CD8-positive, alpha-beta memory T cell (primary cell): ENCODE measurements at regions not wholly inside any gene's neighbourhood (a gene's known extent, or its start where the extent isn't known, plus 50 kb on each side); places are given as distances from the start of the nearest gene placed in this dataset.

Source experiments
- CTCF ChIA-PET: fragments of 350-600 bp; sonication (Branson Sonifier 250); formaldehyde crosslinking; loops from one replicate; lab custom pipeline; 2021; ENCODE audit warnings: antibody characterized with exemption; lab: Charles Lee
- POLR2A ChIA-PET: fragments of 350-600 bp; sonication (Branson Sonifier 250); formaldehyde crosslinking; loops from one replicate; lab custom pipeline; 2021; ENCODE audit warnings: antibody characterized with exemption; lab: Charles Lee
- DNase-seq, 5 donors: peaks; one replicate each; pipeline versions ENCODE4 v3.0.0 to v3.0.0-alpha.2; 2020 to 2022; ENCODE audit warnings: mixed read lengths in 1 of 5
- H3K27ac ChIP-seq: one replicate; pipeline ENCODE4 v1.7.0; 2013; ENCODE audit warnings: low read depth, mild to moderate bottlenecking, low read length, moderate library complexity
- H3K27me3 ChIP-seq: 2 replicates; pipeline ENCODE4 v1.7.0; 2013; ENCODE audit warnings: low read length, mild to moderate bottlenecking; ENCODE audit not compliant: insufficient read depth, poor library complexity, severe bottlenecking
- H3K36me3 ChIP-seq: 2 replicates; pipeline ENCODE4 v1.7.0; 2013; ENCODE audit warnings: mild to moderate bottlenecking, low read length, moderate library complexity; ENCODE audit not compliant: insufficient read depth
- H3K4me1 ChIP-seq: 2 replicates; pipeline ENCODE4 v1.7.0; 2013; ENCODE audit warnings: mild to moderate bottlenecking, low read length, moderate library complexity; ENCODE audit not compliant: insufficient read depth
- H3K4me3 ChIP-seq: 2 replicates; pipeline ENCODE4 v1.7.0; 2013; ENCODE audit warnings: mild to moderate bottlenecking, low read length
- H3K9me3 ChIP-seq: 2 replicates; pipeline ENCODE4 v1.7.0; 2013; ENCODE audit warnings: mild to moderate bottlenecking, low read length
- H3K27ac Mint-ChIP-seq, 8 donors: one replicate each; pipeline ENCODE4 v1.8.0; 2020 to 2021; ENCODE audit warnings: mixed read lengths in 8 of 8, mild to moderate bottlenecking in 6 of 8, inconsistent platforms in 3 of 8, moderate library complexity in 3 of 8
- H3K27me3 Mint-ChIP-seq, 2 donors: one replicate each; pipeline ENCODE4 v1.8.0; 2020 to 2021; ENCODE audit warnings: mixed read lengths in 2 of 2, mild to moderate bottlenecking in 1 of 2, moderate library complexity in 1 of 2
- H3K36me3 Mint-ChIP-seq, 3 donors: one replicate each; pipeline ENCODE4 v1.8.0; 2020 to 2021; ENCODE audit warnings: mixed read lengths in 3 of 3, inconsistent platforms in 1 of 3, mild to moderate bottlenecking in 1 of 3
- H3K4me1 Mint-ChIP-seq, 3 donors: one replicate each; pipeline ENCODE4 v1.8.0; 2020 to 2021; ENCODE audit warnings: mixed read lengths in 3 of 3, inconsistent platforms in 1 of 3, mild to moderate bottlenecking in 1 of 3
- H3K4me3 Mint-ChIP-seq, 7 donors: one replicate each; pipeline ENCODE4 v1.8.0; 2020 to 2021; ENCODE audit warnings: mixed read lengths in 7 of 7, mild to moderate bottlenecking in 6 of 7, moderate library complexity in 4 of 7, inconsistent platforms in 2 of 7
- H3K9me3 Mint-ChIP-seq, 5 donors: one replicate each; pipeline ENCODE4 v1.8.0; 2020 to 2022; ENCODE audit warnings: mixed read lengths in 5 of 5, mild to moderate bottlenecking in 3 of 5, moderate library complexity in 2 of 5, inconsistent platforms in 1 of 5

DNA sequence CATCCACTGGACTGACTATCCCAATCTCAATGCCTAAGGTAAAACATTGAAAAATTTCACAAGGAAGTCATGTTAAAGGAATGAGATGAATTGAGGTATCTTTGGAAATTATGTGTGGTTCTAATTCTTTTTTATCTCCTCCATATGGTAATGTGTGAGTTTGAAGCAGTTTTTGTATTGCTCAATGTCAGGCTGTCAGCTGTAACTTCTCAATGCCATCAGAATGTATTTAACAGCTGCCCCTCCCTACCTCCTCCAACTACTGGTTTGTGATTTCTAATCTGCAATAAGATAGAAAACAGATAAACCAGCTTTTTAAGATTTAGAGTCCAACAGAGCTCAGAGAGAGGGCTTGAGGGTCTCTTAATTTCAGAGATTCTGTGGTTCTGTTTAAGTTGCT is 1005.8 kb upstream of the ADGRB3 start:
- no peak overlapping the region for H3K4me3 ChIP-seq
- no peak for DNase-seq
- Mint-ChIP-seq H3K4me3 (no peak overlapping the region), H3K27ac (no peak overlapping the region), H3K27me3 (no peaks in the 10 kb centered on the region), H3K9me3 (peaks cover 3 to 20% (median 10%) of the 10 kb centered on the region in 5 donors), H3K36me3 (no peaks in the 10 kb centered on the region), H3K4me1 (no peaks in the 10 kb centered on the region)
- no peaks in the 10 kb centered on the region for H3K27me3 ChIP-seq
- no peaks in the 10 kb centered on the region for H3K36me3 ChIP-seq
- H3K9me3 ChIP-seq: no peaks in the 10 kb centered on the region
- ChIA-PET CTCF (no interaction called here), POLR2A (no interaction called here)
- no peaks in the 10 kb centered on the region for H3K4me1 ChIP-seq
- no peak overlapping the region for H3K27ac ChIP-seq

GRCh38 chr6:67615796-67616195 is 1019.3 kb upstream of the ADGRB3 start:
- H3K4me3 ChIP-seq: no peak overlapping the region
- ChIA-PET POLR2A (no interaction called here), CTCF (interaction anchor here (1.3 kb wide), 1 partner anchor 15 kb away, joined by 3 read pairs; no protein-coding TSS in a partner anchor)
- Mint-ChIP-seq H3K9me3 (peaks cover 0 to 30% (median 8%) of the 10 kb centered on the region in 5 donors), H3K4me1 (no peaks in the 10 kb centered on the region), H3K36me3 (no peaks in the 10 kb centered on the region), H3K27me3 (no peaks in the 10 kb centered on the region), H3K4me3 (no peak overlapping the region), H3K27ac (no peak overlapping the region)
- no peak overlapping the region for H3K27ac ChIP-seq
- H3K9me3 ChIP-seq: no peaks in the 10 kb centered on the region
- no peaks in the 10 kb centered on the region for H3K36me3 ChIP-seq
- no peaks in the 10 kb centered on the region for H3K27me3 ChIP-seq
- DNase-seq: no peak
- H3K4me1 ChIP-seq: no peaks in the 10 kb centered on the region

DNA sequence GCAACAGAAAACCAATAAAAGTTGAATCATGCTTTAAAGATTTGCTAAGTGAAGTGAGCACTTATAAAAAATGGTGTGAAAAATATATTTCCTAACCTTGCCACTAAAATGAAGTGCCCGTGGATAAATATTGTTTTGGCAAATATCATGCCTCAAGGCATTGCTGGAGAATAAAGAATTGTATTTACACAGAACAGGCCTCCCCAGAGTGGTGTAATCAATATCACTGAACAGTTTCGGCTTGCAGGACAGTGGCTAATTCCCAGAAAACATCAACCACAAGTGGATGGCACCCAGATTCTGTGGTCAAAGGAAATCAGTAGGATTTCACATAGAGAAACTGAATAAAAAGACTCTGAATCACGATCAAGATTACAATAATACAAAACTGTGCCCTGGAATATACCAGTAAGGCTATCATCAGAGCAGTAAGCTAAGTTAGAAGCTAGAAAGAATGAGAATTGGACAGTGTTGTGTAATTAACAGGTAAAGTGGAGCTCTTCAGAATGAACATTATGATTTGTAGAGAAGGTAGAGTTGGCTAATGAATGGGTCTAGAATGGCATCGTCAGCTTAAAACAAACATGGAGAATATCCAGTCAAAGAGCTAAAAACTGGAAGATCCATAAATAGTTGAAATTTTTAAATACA is 1026.9 kb upstream of the ADGRB3 start:
- DNase-seq: no peak
- no peaks in the 10 kb centered on the region for H3K27me3 ChIP-seq
- no peaks in the 10 kb centered on the region for H3K36me3 Mint-ChIP-seq
- H3K27me3 Mint-ChIP-seq: no peaks in the 10 kb centered on the region
- no peaks in the 10 kb centered on the region for H3K4me1 Mint-ChIP-seq
- POLR2A ChIA-PET: no interaction called here
- CTCF ChIA-PET: no interaction called here
- peaks cover 4% of the 10 kb centered on the region for H3K9me3 ChIP-seq
- H3K36me3 ChIP-seq: no peaks in the 10 kb centered on the region
- no peak overlapping the region for H3K27ac ChIP-seq
- H3K4me1 ChIP-seq: no peaks in the 10 kb centered on the region
- no peak overlapping the region for H3K4me3 ChIP-seq
- H3K9me3 Mint-ChIP-seq: peaks cover 6 to 29% (median 6%) of the 10 kb centered on the region in 5 donors
- H3K4me3 Mint-ChIP-seq: no peak overlapping the region
- H3K27ac Mint-ChIP-seq: no peak overlapping the region

GRCh38 chr6:67606906-67607828 is 1027.9 kb upstream of the ADGRB3 start:
- Histone ChIP-seq H3K27ac (no peak overlapping the region), H3K4me3 (no peak overlapping the region), H3K9me3 (peaks cover 4% of the 10 kb centered on the region), H3K27me3 (no peaks in the 10 kb centered on the region), H3K4me1 (no peaks in the 10 kb centered on the region), H3K36me3 (no peaks in the 10 kb centered on the region)
- no peak overlapping the region for H3K27ac Mint-ChIP-seq
- CTCF ChIA-PET: no interaction called here
- POLR2A ChIA-PET: no interaction called here
- H3K27me3 Mint-ChIP-seq: no peaks in the 10 kb centered on the region
- H3K36me3 Mint-ChIP-seq: no peaks in the 10 kb centered on the region
- H3K9me3 Mint-ChIP-seq: peaks cover 3 to 29% (median 9%) of the 10 kb centered on the region in 5 donors
- no peaks in the 10 kb centered on the region for H3K4me1 Mint-ChIP-seq
- no peak overlapping the region for H3K4me3 Mint-ChIP-seq
- DNase-seq: no peak

DNA sequence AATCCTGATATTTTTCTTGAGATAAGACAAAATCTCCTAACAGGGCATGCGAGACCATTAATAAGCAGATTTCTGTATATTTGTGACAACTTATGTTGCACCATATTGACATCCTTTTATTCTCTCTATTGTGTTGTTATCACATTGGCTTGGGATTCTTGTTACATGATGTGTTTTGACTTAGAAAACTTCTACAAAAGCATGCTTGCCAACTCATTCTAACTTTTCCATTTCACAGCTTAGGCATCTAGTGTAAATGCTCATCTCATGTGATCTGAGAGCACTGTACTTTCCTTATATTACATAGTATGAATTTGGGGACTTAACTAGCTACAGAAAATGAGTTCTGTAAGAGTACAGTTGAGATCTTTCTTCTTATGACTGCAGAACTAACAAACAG is 1040.7 kb upstream of the ADGRB3 start:
- CTCF ChIA-PET: no interaction called here
- DNase-seq: no peak
- no peaks in the 10 kb centered on the region for H3K9me3 ChIP-seq
- H3K4me3 Mint-ChIP-seq: no peak overlapping the region
- no peaks in the 10 kb centered on the region for H3K27me3 ChIP-seq
- no peaks in the 10 kb centered on the region for H3K27me3 Mint-ChIP-seq
- no peak overlapping the region for H3K27ac ChIP-seq
- no peaks in the 10 kb centered on the region for H3K4me1 ChIP-seq
- peaks cover 2 to 26% (median 7%) of the 10 kb centered on the region in 5 donors for H3K9me3 Mint-ChIP-seq
- no peak overlapping the region for H3K27ac Mint-ChIP-seq
- no peaks in the 10 kb centered on the region for H3K36me3 ChIP-seq
- no peaks in the 10 kb centered on the region for H3K4me1 Mint-ChIP-seq
- POLR2A ChIA-PET: no interaction called here
- no peaks in the 10 kb centered on the region for H3K36me3 Mint-ChIP-seq
- no peak overlapping the region for H3K4me3 ChIP-seq

DNA sequence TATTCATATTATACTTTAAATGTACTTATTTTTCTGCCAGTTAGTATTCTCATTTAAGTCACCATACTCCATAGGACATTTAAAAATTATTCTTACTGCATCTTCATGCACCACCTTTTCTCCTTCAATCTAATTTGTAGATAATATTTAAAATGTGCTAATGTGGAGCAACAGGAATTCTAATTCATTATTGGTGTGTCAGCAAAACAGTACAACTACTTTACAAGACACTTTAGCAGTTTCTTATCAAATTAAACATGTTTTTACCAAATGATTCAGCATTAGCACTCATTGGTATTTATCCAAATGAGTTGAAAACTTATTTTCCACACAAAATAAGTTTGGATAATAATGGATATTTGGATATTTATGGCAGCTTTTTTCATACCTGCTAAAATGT is 1041.8 kb upstream of the ADGRB3 start:
- H3K9me3 Mint-ChIP-seq: peaks cover 2 to 26% (median 7%) of the 10 kb centered on the region in 5 donors
- Histone ChIP-seq H3K4me1 (no peaks in the 10 kb centered on the region), H3K36me3 (no peaks in the 10 kb centered on the region), H3K27me3 (no peaks in the 10 kb centered on the region), H3K9me3 (no peaks in the 10 kb centered on the region), H3K27ac (no peak overlapping the region), H3K4me3 (no peak overlapping the region)
- no peaks in the 10 kb centered on the region for H3K27me3 Mint-ChIP-seq
- no peak for DNase-seq
- H3K36me3 Mint-ChIP-seq: no peaks in the 10 kb centered on the region
- ChIA-PET POLR2A (no interaction called here), CTCF (no interaction called here)
- H3K27ac Mint-ChIP-seq: no peak overlapping the region
- H3K4me1 Mint-ChIP-seq: no peaks in the 10 kb centered on the region
- H3K4me3 Mint-ChIP-seq: no peak overlapping the region

DNA sequence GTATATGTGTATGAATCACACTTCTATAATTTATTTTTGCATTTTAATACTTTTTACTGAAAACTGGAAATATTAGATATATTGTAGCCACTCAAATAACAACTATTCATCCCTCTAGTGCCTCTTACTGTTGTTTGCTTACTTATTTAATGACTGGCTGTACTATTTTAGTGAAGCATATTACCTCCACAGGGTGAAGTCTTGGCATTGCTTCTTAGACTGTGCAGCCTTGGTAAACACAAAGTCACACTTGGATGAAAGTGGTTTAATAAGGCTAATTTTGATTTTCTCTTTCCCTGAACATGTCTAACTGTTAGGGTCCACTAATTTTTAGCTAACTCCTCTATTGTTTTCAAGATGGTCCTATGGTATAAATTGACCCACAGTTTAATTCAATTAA is 1043.2 kb upstream of the ADGRB3 start:
- Mint-ChIP-seq H3K27ac (no peak overlapping the region), H3K9me3 (peaks cover 6 to 26% (median 7%) of the 10 kb centered on the region in 5 donors), H3K4me3 (no peak overlapping the region), H3K27me3 (no peaks in the 10 kb centered on the region), H3K4me1 (no peaks in the 10 kb centered on the region), H3K36me3 (no peaks in the 10 kb centered on the region)
- CTCF ChIA-PET: no interaction called here
- Histone ChIP-seq H3K9me3 (no peaks in the 10 kb centered on the region), H3K36me3 (no peaks in the 10 kb centered on the region), H3K27ac (no peak overlapping the region), H3K4me3 (no peak overlapping the region), H3K27me3 (no peaks in the 10 kb centered on the region), H3K4me1 (no peaks in the 10 kb centered on the region)
- POLR2A ChIA-PET: interaction anchor here (0.6 kb wide), 1 partner anchor 191 kb away, joined by 3 read pairs; no protein-coding TSS in a partner anchor
- DNase-seq: no peak

GRCh38 chr6:67567842-67568241 is 1067.2 kb upstream of the ADGRB3 start:
- H3K27ac Mint-ChIP-seq: no peak overlapping the region
- POLR2A ChIA-PET: no interaction called here
- H3K27me3 Mint-ChIP-seq: no peaks in the 10 kb centered on the region

More at GRCh38 chr6:67567842-67568241, 1067.2 kb upstream of the ADGRB3 start:
- DNase-seq: no peak
- Histone ChIP-seq H3K4me3 (no peak overlapping the region), H3K27ac (no peak overlapping the region), H3K4me1 (no peaks in the 10 kb centered on the region), H3K27me3 (no peaks in the 10 kb centered on the region), H3K9me3 (no peaks in the 10 kb centered on the region), H3K36me3 (no peaks in the 10 kb centered on the region)
- Mint-ChIP-seq H3K4me3 (no peak overlapping the region), H3K9me3 (peaks cover 0 to 18% (median 3%) of the 10 kb centered on the region in 5 donors), H3K36me3 (no peaks in the 10 kb centered on the region), H3K4me1 (no peaks in the 10 kb centered on the region)
- CTCF ChIA-PET: no interaction called here
